NCI-H226 (cell line): ENCODE measurements at regions not wholly inside any gene's neighbourhood (a gene's known extent, or its start where the extent isn't known, plus 50 kb on each side); places are given as distances from the start of the nearest gene placed in this dataset.
"Not testable (repeated sequence)": the region's sequence is repeated elsewhere in the genome, so short reads cannot be mapped to it uniquely, and the experiment has no call there.

Experiments
- DNase-seq: peaks from one replicate; pipeline ENCODE4 v3.0.0-alpha.2; 2015

- DNase-seq = no peak
Measured at GRCh38 chr15:38746211-38746610, 181.6 kb upstream of the RASGRP1 start.

- DNase-seq = no peak
Measured at GRCh38 chr15:38748710-38749109, 184.1 kb upstream of the RASGRP1 start.

- no peak for DNase-seq
Measured at GRCh38 chr15:38750786-38751185, 186.2 kb upstream of the RASGRP1 start.

- DNase-seq = no peak
Measured at GRCh38 chr15:38755718-38756117, 191.1 kb upstream of the RASGRP1 start.

GRCh38 chr15:38756441-38756840 is 191.8 kb upstream of the RASGRP1 start:
- no peak for DNase-seq

- DNase-seq = peak; percentile 6
Measured at GRCh38 chr15:38758043-38758442, 193.4 kb upstream of the RASGRP1 start.

GRCh38 chr15:38761681-38762080 is 197.1 kb upstream of the RASGRP1 start:
- DNase-seq = no peak

- no peak for DNase-seq
Measured at GRCh38 chr15:38768970-38769369, 204.4 kb upstream of the RASGRP1 start.

GRCh38 chr15:38769492-38769891 is 204.9 kb upstream of the RASGRP1 start:
- DNase-seq = no peak

GRCh38 chr15:38774076-38774475 is 209.5 kb upstream of the RASGRP1 start:
- not testable (repeated sequence) for DNase-seq

- DNase-seq = no peak
Measured at GRCh38 chr15:38781196-38781595, 216.6 kb upstream of the RASGRP1 start.

GRCh38 chr15:38782156-38782555 is 217.5 kb upstream of the RASGRP1 start:
- no peak for DNase-seq

GRCh38 chr15:38788918-38789317 is 224.3 kb upstream of the RASGRP1 start:
- DNase-seq = no peak

GRCh38 chr15:38789566-38789965 is 225.0 kb upstream of the RASGRP1 start:
- no peak for DNase-seq

GRCh38 chr15:38793206-38793810 is 228.7 kb upstream of the RASGRP1 start:
- no peak for DNase-seq

- DNase-seq = peak; percentile 12
Measured at GRCh38 chr15:38795471-38796245, 231.0 kb upstream of the RASGRP1 start.

- DNase-seq = no peak
Measured at GRCh38 chr15:38796589-38796988, 232.0 kb upstream of the RASGRP1 start.

- not testable (repeated sequence) for DNase-seq
Measured at GRCh38 chr15:38797506-38797905, 232.9 kb upstream of the RASGRP1 start.

GRCh38 chr15:38799202-38799601 is 234.6 kb upstream of the RASGRP1 start:
- not testable (repeated sequence) for DNase-seq

- DNase-seq = no peak
Measured at GRCh38 chr15:38809621-38810020, 245.0 kb upstream of the RASGRP1 start.

GRCh38 chr15:38810686-38811085 is 246.1 kb upstream of the RASGRP1 start:
- DNase-seq = no peak

GRCh38 chr15:38814254-38814653 is 249.6 kb upstream of the RASGRP1 start:
- not testable (repeated sequence) for DNase-seq

- DNase-seq = no peak
Measured at GRCh38 chr15:38814891-38815290, 250.3 kb upstream of the RASGRP1 start.

- DNase-seq = peak; percentile 1
Measured at GRCh38 chr15:38817427-38818156, 253.0 kb upstream of the RASGRP1 start.
